Mesendoderm (in vitro differentiated cells): ENCODE measurements at regions not wholly inside any gene's neighbourhood (a gene's known extent, or its start where the extent isn't known, plus 50 kb on each side); places are given as distances from the start of the nearest gene placed in this dataset.

ENCODE experiments used
- DNase-seq: peaks from one replicate; pipeline ENCODE4 v3.0.0; 2013
- H2AK5ac ChIP-seq: 2 replicates; pipeline ENCODE4 v1.6.1; 2013; ENCODE audit warnings: low read length, inconsistent platforms
- H2BK120ac ChIP-seq: 2 replicates; pipeline ENCODE4 v1.6.1; 2013; ENCODE audit warnings: low read depth, mild to moderate bottlenecking, low read length, moderate library complexity, mixed read lengths
- H2BK15ac ChIP-seq: replicated peaks from 2 replicates; pipeline ENCODE4 v1.6.1; 2013; ENCODE audit warnings: low read depth, mild to moderate bottlenecking, moderate library complexity
- H2BK5ac ChIP-seq: 2 replicates; pipeline ENCODE4 v1.6.1; 2013; ENCODE audit warnings: low read length, inconsistent platforms
- H3K18ac ChIP-seq: 2 replicates; pipeline ENCODE4 v1.6.1; 2013; ENCODE audit warnings: mild to moderate bottlenecking, low read length, mixed read lengths
- H3K23ac ChIP-seq: one replicate; pipeline ENCODE4 v1.6.1; 2013; ENCODE audit warnings: low read length
- H3K27ac ChIP-seq: 2 replicates; pipeline ENCODE4 v1.5.1; 2013; ENCODE audit warnings: low read depth, mild to moderate bottlenecking, inconsistent platforms, low read length, moderate library complexity
- H3K27me3 ChIP-seq: 2 replicates; pipeline ENCODE4 v1.6.1; 2013; ENCODE audit warnings: low read length, control low read depth, mild to moderate bottlenecking, inconsistent platforms; ENCODE audit not compliant: insufficient read depth, poor library complexity
- H3K36me3 ChIP-seq: 2 replicates; pipeline ENCODE4 v1.6.1; 2013; ENCODE audit warnings: low read length, inconsistent platforms; ENCODE audit not compliant: control insufficient read depth, insufficient read depth
- H3K4ac ChIP-seq: one replicate; pipeline ENCODE4 v1.6.1; 2013; ENCODE audit warnings: low read depth, mild to moderate bottlenecking, low read length, moderate library complexity
- H3K4me1 ChIP-seq: 2 replicates; pipeline ENCODE4 v1.6.1; 2013; ENCODE audit warnings: low read depth, low read length, inconsistent platforms; ENCODE audit not compliant: control insufficient read depth
- H3K4me2 ChIP-seq: 2 replicates; pipeline ENCODE4 v1.6.1; 2013; ENCODE audit warnings: low read length
- H3K4me3 ChIP-seq: 2 replicates; pipeline ENCODE4 v1.5.1; 2013; ENCODE audit warnings: mild to moderate bottlenecking, low read length
- H3K56ac ChIP-seq: one replicate; pipeline ENCODE4 v1.6.1; 2013; ENCODE audit warnings: low read length
- H3K79me1 ChIP-seq: 2 replicates; pipeline ENCODE4 v1.6.1; 2013; ENCODE audit warnings: low read length, inconsistent platforms
- H3K79me2 ChIP-seq: 2 replicates; pipeline ENCODE4 v1.6.1; 2013; ENCODE audit warnings: mild to moderate bottlenecking, low read length; ENCODE audit not compliant: control insufficient read depth, insufficient read depth
- H3K9ac ChIP-seq: 2 replicates; pipeline ENCODE4 v1.6.1; 2013; ENCODE audit warnings: low read length, inconsistent platforms
- H4K5ac ChIP-seq: one replicate; pipeline ENCODE4 v1.6.1; 2013; ENCODE audit warnings: low read length
- H4K8ac ChIP-seq: one replicate; pipeline ENCODE4 v1.6.1; 2013; ENCODE audit warnings: low read depth, mild to moderate bottlenecking, control low read depth, low read length, moderate library complexity
- whole genome bisulfite sequencing: extraction: QIAGEN DNeasy Blood & Tissue Kit; methylation state at CpG from one replicate; pipeline ENCODE4 v1.1.7; 2013; ENCODE audit warnings: low lambda C conversion rate, missing lambda C conversion rate; ENCODE audit not compliant: insufficient coverage; ENCODE audit errors: extremely low coverage; 5-methylcytosine and 5-hydroxymethylcytosine counted together

GRCh38 chr2:117562654-117563053, 251.8 kb upstream of the DDX18 start:
- H3K9ac ChIP-seq = no peak overlapping the region
- H4K5ac ChIP-seq = no peak overlapping the region
- H3K4ac ChIP-seq = no peak overlapping the region
- no peak overlapping the region for H3K4me2 ChIP-seq
- H2BK120ac ChIP-seq = no peak overlapping the region
- no peak overlapping the region for H3K23ac ChIP-seq
- DNase-seq = no peak
- H3K79me2 ChIP-seq = no peaks in the 10 kb centered on the region
- no peaks in the 10 kb centered on the region for H3K4me1 ChIP-seq
- H2BK15ac ChIP-seq = no peak overlapping the region
- H3K36me3 ChIP-seq = no peaks in the 10 kb centered on the region
- H3K18ac ChIP-seq = no peak overlapping the region
- H3K27me3 ChIP-seq = no peaks in the 10 kb centered on the region
- H3K4me3 ChIP-seq = no peak overlapping the region
- H2BK5ac ChIP-seq = no peak overlapping the region
- H3K79me1 ChIP-seq = no peaks in the 10 kb centered on the region
- H3K27ac ChIP-seq = no peak overlapping the region
- no peak overlapping the region for H2AK5ac ChIP-seq
- no peak overlapping the region for H3K56ac ChIP-seq
- WGBS = no CpG with 5 or more reads among the region's 3 CpGs
- H4K8ac ChIP-seq = no peak overlapping the region

- no peak overlapping the region for H2BK5ac ChIP-seq
- H3K4me1 ChIP-seq = no peaks in the 10 kb centered on the region
- no peaks in the 10 kb centered on the region for H3K79me1 ChIP-seq
- H4K8ac ChIP-seq = no peak overlapping the region
- H2BK15ac ChIP-seq = no peak overlapping the region
- no peak overlapping the region for H3K18ac ChIP-seq
- H4K5ac ChIP-seq = no peak overlapping the region
- no peak overlapping the region for H3K27ac ChIP-seq
- H3K4me2 ChIP-seq = no peak overlapping the region
- DNase-seq = no peak
- H2AK5ac ChIP-seq = no peak overlapping the region
- no peak overlapping the region for H3K4ac ChIP-seq
- no peaks in the 10 kb centered on the region for H3K27me3 ChIP-seq
- H3K79me2 ChIP-seq = no peaks in the 10 kb centered on the region
- no peak overlapping the region for H3K4me3 ChIP-seq
- H3K36me3 ChIP-seq = no peaks in the 10 kb centered on the region
- no peak overlapping the region for H3K56ac ChIP-seq
- H3K23ac ChIP-seq = no peak overlapping the region
- H2BK120ac ChIP-seq = no peak overlapping the region
- no CpG with 5 or more reads among the region's 3 CpGs for WGBS
- H3K9ac ChIP-seq = no peak overlapping the region
Observed at GRCh38 chr2:117571590-117572349, 242.7 kb upstream of the DDX18 start.

GRCh38 chr2:117587310-117587709, 227.2 kb upstream of the DDX18 start:
- no peaks in the 10 kb centered on the region for H3K27me3 ChIP-seq

GRCh38 chr2:117603060-117603459, 211.4 kb upstream of the DDX18 start:
- no peak overlapping the region for H4K5ac ChIP-seq
- DNase-seq = no peak
- no peak overlapping the region for H2BK5ac ChIP-seq
- no peak overlapping the region for H3K23ac ChIP-seq
- no peak overlapping the region for H3K27ac ChIP-seq
- H3K4me1 ChIP-seq = no peaks in the 10 kb centered on the region
- no peak overlapping the region for H2AK5ac ChIP-seq
- no peaks in the 10 kb centered on the region for H3K36me3 ChIP-seq
- WGBS = no CpG with 5 or more reads among the region's 3 CpGs
- no peak overlapping the region for H3K18ac ChIP-seq
- no peaks in the 10 kb centered on the region for H3K27me3 ChIP-seq
- no peak overlapping the region for H4K8ac ChIP-seq
- no peak overlapping the region for H3K4ac ChIP-seq
- H3K79me1 ChIP-seq = no peaks in the 10 kb centered on the region
- H3K4me3 ChIP-seq = no peak overlapping the region
- no peak overlapping the region for H3K9ac ChIP-seq
- H2BK120ac ChIP-seq = no peak overlapping the region
- H3K4me2 ChIP-seq = no peak overlapping the region
- H3K56ac ChIP-seq = no peak overlapping the region
- H3K79me2 ChIP-seq = no peaks in the 10 kb centered on the region
- H2BK15ac ChIP-seq = no peak overlapping the region

More at GRCh38 chr2:117587310-117587709, 227.2 kb upstream of the DDX18 start:
- no peak overlapping the region for H2BK5ac ChIP-seq
- no peak overlapping the region for H3K27ac ChIP-seq
- H3K4ac ChIP-seq = no peak overlapping the region
- no peak overlapping the region for H2BK15ac ChIP-seq
- no peak for DNase-seq
- no peak overlapping the region for H2BK120ac ChIP-seq
- H3K79me2 ChIP-seq = no peaks in the 10 kb centered on the region
- H3K4me1 ChIP-seq = no peaks in the 10 kb centered on the region
- no peak overlapping the region for H3K18ac ChIP-seq
- H2AK5ac ChIP-seq = no peak overlapping the region
- H3K4me2 ChIP-seq = no peak overlapping the region
- no peak overlapping the region for H3K4me3 ChIP-seq
- no peak overlapping the region for H3K56ac ChIP-seq
- no peak overlapping the region for H3K9ac ChIP-seq
- WGBS = 100% methylated on average over 2 of the region's 4 CpGs
- no peaks in the 10 kb centered on the region for H3K36me3 ChIP-seq
- no peaks in the 10 kb centered on the region for H3K79me1 ChIP-seq
- H3K23ac ChIP-seq = no peak overlapping the region
- no peak overlapping the region for H4K8ac ChIP-seq
- H4K5ac ChIP-seq = no peak overlapping the region

DNA sequence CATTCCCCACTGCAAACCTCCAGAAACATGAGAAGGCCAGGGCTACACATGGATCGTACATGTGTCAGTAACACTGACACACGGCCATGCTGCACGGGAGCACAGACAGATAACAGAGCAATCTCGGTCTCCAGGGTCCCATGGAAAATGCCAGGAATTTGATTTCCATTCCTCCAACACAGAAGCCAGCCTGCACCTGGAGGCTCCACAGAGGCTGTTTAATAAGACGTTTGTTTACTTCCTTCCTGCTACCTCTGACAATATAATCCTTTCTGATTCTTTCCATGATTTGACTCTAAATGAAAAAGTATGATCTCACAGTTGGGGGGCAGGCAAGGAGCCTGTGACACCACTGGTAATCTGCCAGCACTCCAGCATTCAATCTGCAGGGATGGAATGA, 210.9 kb upstream of the DDX18 start:
- DNase-seq = no peak
- no peak overlapping the region for H3K18ac ChIP-seq

GRCh38 chr2:117607202-117607601, 207.3 kb upstream of the DDX18 start:
- no peaks in the 10 kb centered on the region for H3K79me1 ChIP-seq
- no peak overlapping the region for H3K23ac ChIP-seq
- H4K8ac ChIP-seq = no peak overlapping the region
- no peak overlapping the region for H2BK120ac ChIP-seq
- no peak overlapping the region for H2BK15ac ChIP-seq
- H3K4me1 ChIP-seq = no peaks in the 10 kb centered on the region
- H3K79me2 ChIP-seq = no peaks in the 10 kb centered on the region
- H2AK5ac ChIP-seq = no peak overlapping the region
- H3K4me2 ChIP-seq = no peak overlapping the region
- no peak overlapping the region for H3K4ac ChIP-seq
- H3K36me3 ChIP-seq = no peaks in the 10 kb centered on the region
- no peak overlapping the region for H3K18ac ChIP-seq
- H3K9ac ChIP-seq = no peak overlapping the region
- H2BK5ac ChIP-seq = no peak overlapping the region
- H3K56ac ChIP-seq = no peak overlapping the region
- H3K27me3 ChIP-seq = no peaks in the 10 kb centered on the region
- no peak overlapping the region for H3K27ac ChIP-seq
- H3K4me3 ChIP-seq = no peak overlapping the region
- H4K5ac ChIP-seq = no peak overlapping the region
- no CpG with 5 or more reads among the region's 2 CpGs for WGBS
- no peak for DNase-seq

More for the DNA sequence above, 210.9 kb upstream of the DDX18 start:
- H3K79me2 ChIP-seq = no peaks in the 10 kb centered on the region
- WGBS = no CpG with 5 or more reads among the region's 5 CpGs
- H4K5ac ChIP-seq = no peak overlapping the region
- H4K8ac ChIP-seq = no peak overlapping the region
- H3K4me2 ChIP-seq = no peak overlapping the region
- no peak overlapping the region for H3K27ac ChIP-seq
- H2BK120ac ChIP-seq = no peak overlapping the region
- no peaks in the 10 kb centered on the region for H3K36me3 ChIP-seq
- no peaks in the 10 kb centered on the region for H3K27me3 ChIP-seq
- no peak overlapping the region for H3K4me3 ChIP-seq
- H3K9ac ChIP-seq = no peak overlapping the region
- no peak overlapping the region for H2AK5ac ChIP-seq
- H3K4me1 ChIP-seq = no peaks in the 10 kb centered on the region
- no peak overlapping the region for H2BK15ac ChIP-seq
- H3K4ac ChIP-seq = no peak overlapping the region
- no peaks in the 10 kb centered on the region for H3K79me1 ChIP-seq
- no peak overlapping the region for H2BK5ac ChIP-seq
- H3K23ac ChIP-seq = no peak overlapping the region
- H3K56ac ChIP-seq = no peak overlapping the region
